Esophagus muscularis mucosa (tissue), 4 donors: ENCODE measurements at regions not wholly inside any gene's neighbourhood (a gene's known extent, or its start where the extent isn't known, plus 50 kb on each side); places are given as distances from the start of the nearest gene placed in this dataset.

ENCODE experiments used
- DNase-seq: peaks from one replicate; pipeline ENCODE4 v3.0.0-alpha.2; 2017; ENCODE audit errors: extremely low spot score
- H3K27ac ChIP-seq, 4 donors: fragments of 200-600 bp; sonication (generic); replicated peaks in 1 of 4; 1 replicate in 3 of 4; 2 replicates in 1 of 4; pipeline ENCODE4 v1.5.1; 2016 to 2019; ENCODE audit warnings: mild to moderate bottlenecking in 1 of 4
- H3K27me3 ChIP-seq, 4 donors: fragments of 200-600 bp; sonication (generic); one replicate each; pipeline versions ENCODE4 v1.5.1 to v1.6.0; 2016 to 2019
- H3K36me3 ChIP-seq, 4 donors: fragments of 200-600 bp; sonication (generic); one replicate each; pipeline ENCODE4 v1.5.1; 2016 to 2019
- H3K4me1 ChIP-seq, 4 donors: fragments of 200-600 bp; sonication (generic); one replicate each; pipeline ENCODE4 v1.5.1; 2016 to 2019
- H3K4me3 ChIP-seq, 4 donors: fragments of 200-600 bp; sonication (generic); 1 replicate in 2 of 4; 2 replicates in 2 of 4; pipeline ENCODE4 v1.5.1; 2016 to 2019; ENCODE audit warnings: mild to moderate bottlenecking in 4 of 4, moderate library complexity in 1 of 4
- H3K9me3 ChIP-seq, 4 donors: fragments of 200-600 bp; sonication (generic); 1 replicate in 3 of 4; 2 replicates in 1 of 4; pipeline ENCODE4 v1.5.1; 2016 to 2019
- CTCF ChIP-seq, 3 experiments: fragments of 200-600 bp in 2 of 3; fragments of 450-650 bp in 1 of 3; sonication (generic) in 2 of 3; IDR thresholded peaks; one replicate each; pipeline ENCODE4 v1.5.1; 2017 to 2019; ENCODE audit warnings: antibody characterized with exemption in 3 of 3, mild to moderate bottlenecking in 2 of 3, moderate library complexity in 1 of 3
- EP300 ChIP-seq: sonication (generic); formaldehyde crosslinking; IDR thresholded peaks from one replicate; pipeline ENCODE4 v1.6.1; 2017; ENCODE audit warnings: antibody characterized with exemption
- POLR2A ChIP-seq: fragments of 450-650 bp; IDR thresholded peaks from one replicate; pipeline ENCODE4 v1.6.1; 2017; ENCODE audit warnings: antibody characterized with exemption, moderate library complexity, mild to moderate bottlenecking, low read depth
- POLR2AphosphoS5 ChIP-seq, 2 donors: sonication (generic); formaldehyde crosslinking; IDR thresholded peaks; one replicate each; pipeline ENCODE4 v1.6.1; 2017; ENCODE audit warnings: antibody characterized with exemption in 2 of 2
- WGBS: methylation state at CpG from one replicate; pipeline ENCODE4 v1.1.5; 2018; 5-methylcytosine and 5-hydroxymethylcytosine counted together
- intact Hi-C: fragments of 100-400 bp; cut with DNase I; formaldehyde crosslinking; loops from one replicate; pipeline ENCODE4 v1.15.1; 2023

- 91% methylated on average over 1 of the region's 1 CpG for WGBS
- Histone ChIP-seq H3K4me1 (peaks cover 6 to 15% (median 11%) of the 10 kb centered on the region in 4 donors), H3K27ac (no peak overlapping the region), H3K9me3 (no peaks in the 10 kb centered on the region), H3K27me3 (no peaks in the 10 kb centered on the region), H3K4me3 (no peak overlapping the region), H3K36me3 (no peaks in the 10 kb centered on the region)
- intact Hi-C loops = no loop called here
- TF ChIP-seq CTCF (IDR thresholded peaks at IDR 0.05) = no peak
- TF ChIP-seq POLR2AphosphoS5 (IDR thresholded peaks at IDR 0.05) = no peak
- no peak for TF ChIP-seq POLR2A
- no peak for TF ChIP-seq EP300
- no peak for DNase-seq
Measured at GRCh38 chr4:128362760-128363159, 75.1 kb upstream of the PGRMC2 start.

- intact Hi-C loops = no loop called here
- no peak for DNase-seq
- H3K4me1 ChIP-seq = peaks cover 17 to 25% (median 22%) of the 10 kb centered on the region in 4 donors
- H3K27ac ChIP-seq = no peak overlapping the region
- no peaks in the 10 kb centered on the region for H3K36me3 ChIP-seq
- H3K27me3 ChIP-seq = no peaks in the 10 kb centered on the region
- H3K4me3 ChIP-seq = no peak overlapping the region
- no peaks in the 10 kb centered on the region for H3K9me3 ChIP-seq
- WGBS = 88% methylated on average over 2 of the region's 2 CpGs
- TF ChIP-seq POLR2A (no peak), EP300 (no peak), POLR2AphosphoS5 (IDR thresholded peaks at IDR 0.05) (no peak), CTCF (IDR thresholded peaks at IDR 0.05) (no peak)
Measured at GRCh38 chr4:128359422-128359821, 71.8 kb upstream of the PGRMC2 start.

GRCh38 chr4:128358913-128359279 lies 71.3 kb upstream of the PGRMC2 start:
- intact Hi-C loops = no loop called here
- DNase-seq = no peak
- H3K27ac ChIP-seq = no peak overlapping the region

GRCh38 chr4:128358231-128358912 lies 70.8 kb upstream of the PGRMC2 start:
- TF ChIP-seq EP300 (no peak), CTCF (IDR thresholded peaks at IDR 0.05) (no peak)
- Histone ChIP-seq H3K9me3 (no peaks in the 10 kb centered on the region), H3K27ac (no peak overlapping the region), H3K4me3 (no peak overlapping the region), H3K4me1 (peaks cover 17 to 32% (median 27%) of the 10 kb centered on the region in 4 donors), H3K27me3 (no peaks in the 10 kb centered on the region), H3K36me3 (no peaks in the 10 kb centered on the region)
- no peak for DNase-seq
- WGBS = 75% methylated on average over 7 of the region's 7 CpGs
- intact Hi-C loops = no loop called here

More at GRCh38 chr4:128358913-128359279, 71.3 kb upstream of the PGRMC2 start:
- Histone ChIP-seq H3K4me1 (peaks cover 17 to 30% (median 27%) of the 10 kb centered on the region in 4 donors), H3K36me3 (no peaks in the 10 kb centered on the region), H3K9me3 (no peaks in the 10 kb centered on the region), H3K27me3 (no peaks in the 10 kb centered on the region), H3K4me3 (no peak overlapping the region)
- no peak for TF ChIP-seq EP300
- WGBS = 64% methylated on average over 2 of the region's 2 CpGs

- intact Hi-C loops = no loop called here
- H3K4me3 ChIP-seq = no peak overlapping the region
- DNase-seq = no peak
- TF ChIP-seq POLR2A (no peak), POLR2AphosphoS5 (IDR thresholded peaks at IDR 0.05) (no peak), EP300 (no peak), CTCF (IDR thresholded peaks at IDR 0.05) (no peak)
- H3K27me3 ChIP-seq = no peaks in the 10 kb centered on the region
- H3K9me3 ChIP-seq = no peaks in the 10 kb centered on the region
- no peaks in the 10 kb centered on the region for H3K36me3 ChIP-seq
- H3K4me1 ChIP-seq = peaks cover 17 to 32% (median 27%) of the 10 kb centered on the region in 4 donors
- H3K27ac ChIP-seq = no peak overlapping the region
- 54% methylated on average over 2 of the region's 2 CpGs for WGBS
Measured at GRCh38 chr4:128357286-128357685, 69.7 kb upstream of the PGRMC2 start.
